ENCODE measurements at regions not wholly inside any gene's neighbourhood (a gene's known extent, or its start where the extent isn't known, plus 50 kb on each side); places are given as distances from the start of the nearest gene placed in this dataset.

- no peaks in the 10 kb centered on the region for H3K4me1 ChIP-seq (ENCODE audit: insufficient read depth, low read length)
- no peaks in the 10 kb centered on the region; the same call in 1 of the 2 replicates for H3K9me3 ChIP-seq (ENCODE audit: control insufficient read depth, insufficient read depth, low read length)
- no peak overlapping the region for H3K9ac ChIP-seq (ENCODE audit: low read depth, low read length)
- H3K36me3 ChIP-seq (ENCODE audit: insufficient read depth, low read length) = no peaks in the 10 kb centered on the region
Observed at GRCh38 chr11:19607656-19608360, 104.8 kb upstream of the NAV2 start.

GRCh38 chr11:19606856-19607655, 105.6 kb upstream of the NAV2 start:
- H3K36me3 ChIP-seq (ENCODE audit: insufficient read depth, low read length) = no peaks in the 10 kb centered on the region
- H3K9me3 ChIP-seq (ENCODE audit: control insufficient read depth, insufficient read depth, low read length) = no peaks in the 10 kb centered on the region; the same call in 1 of the 2 replicates
- no peak overlapping the region for H3K9ac ChIP-seq (ENCODE audit: low read depth, low read length)
- no peaks in the 10 kb centered on the region for H3K4me1 ChIP-seq (ENCODE audit: insufficient read depth, low read length)

- Histone ChIP-seq H3K4me1 (ENCODE audit: insufficient read depth, low read length) (no peaks in the 10 kb centered on the region), H3K36me3 (ENCODE audit: insufficient read depth, low read length) (no peaks in the 10 kb centered on the region), H3K9ac (ENCODE audit: low read depth, low read length) (no peak overlapping the region), H3K9me3 (ENCODE audit: control insufficient read depth, insufficient read depth, low read length) (no peaks in the 10 kb centered on the region; the same call in 1 of the 2 replicates)
Observed at GRCh38 chr11:19605520-19606371, 106.9 kb upstream of the NAV2 start.

GRCh38 chr11:19604679-19605375, 107.8 kb upstream of the NAV2 start:
- Histone ChIP-seq H3K9ac (ENCODE audit: low read depth, low read length) (no peak overlapping the region), H3K9me3 (ENCODE audit: control insufficient read depth, insufficient read depth, low read length) (no peaks in the 10 kb centered on the region; the same call in 1 of the 2 replicates)

GRCh38 chr11:19603771-19604170, 108.9 kb upstream of the NAV2 start:
- H3K9me3 ChIP-seq (ENCODE audit: control insufficient read depth, insufficient read depth, low read length) = no peaks in the 10 kb centered on the region; the same call in 1 of the 2 replicates
- H3K9ac ChIP-seq (ENCODE audit: low read depth, low read length) = no peak overlapping the region
- H3K4me1 ChIP-seq (ENCODE audit: insufficient read depth, low read length) = peaks cover under 1% of the 10 kb centered on the region; the same call in 1 of the 2 replicates
- H3K36me3 ChIP-seq (ENCODE audit: insufficient read depth, low read length) = no peaks in the 10 kb centered on the region

More at GRCh38 chr11:19604679-19605375, 107.8 kb upstream of the NAV2 start:
- no peaks in the 10 kb centered on the region for H3K36me3 ChIP-seq (ENCODE audit: insufficient read depth, low read length)
- H3K4me1 ChIP-seq (ENCODE audit: insufficient read depth, low read length) = no peaks in the 10 kb centered on the region

- Histone ChIP-seq H3K9me3 (ENCODE audit: control insufficient read depth, insufficient read depth, low read length) (no peaks in the 10 kb centered on the region; the same call in 1 of the 2 replicates), H3K9ac (ENCODE audit: low read depth, low read length) (no peak overlapping the region), H3K36me3 (ENCODE audit: insufficient read depth, low read length) (no peaks in the 10 kb centered on the region), H3K4me1 (ENCODE audit: insufficient read depth, low read length) (peaks cover 8% of the 10 kb centered on the region)
Observed at GRCh38 chr11:19602891-19603290, 109.7 kb upstream of the NAV2 start.

- Histone ChIP-seq H3K9me3 (ENCODE audit: control insufficient read depth, insufficient read depth, low read length) (no peaks in the 10 kb centered on the region; the same call in 1 of the 2 replicates), H3K9ac (ENCODE audit: low read depth, low read length) (no peak overlapping the region), H3K4me1 (ENCODE audit: insufficient read depth, low read length) (peaks cover 11% of the 10 kb centered on the region), H3K36me3 (ENCODE audit: insufficient read depth, low read length) (no peaks in the 10 kb centered on the region)
Observed at GRCh38 chr11:19602406-19602805, 110.2 kb upstream of the NAV2 start.

- Histone ChIP-seq H3K9me3 (ENCODE audit: control insufficient read depth, insufficient read depth, low read length) (no peaks in the 10 kb centered on the region; the same call in 1 of the 2 replicates), H3K4me1 (ENCODE audit: insufficient read depth, low read length) (peaks cover 16% of the 10 kb centered on the region), H3K36me3 (ENCODE audit: insufficient read depth, low read length) (no peaks in the 10 kb centered on the region), H3K9ac (ENCODE audit: low read depth, low read length) (no peak overlapping the region)
Observed at GRCh38 chr11:19601235-19601634, 111.4 kb upstream of the NAV2 start.

GRCh38 chr11:19599681-19600080, 113.0 kb upstream of the NAV2 start:
- H3K9me3 ChIP-seq (ENCODE audit: control insufficient read depth, insufficient read depth, low read length) = no peaks in the 10 kb centered on the region; the same call in 1 of the 2 replicates
- H3K4me1 ChIP-seq (ENCODE audit: insufficient read depth, low read length) = peaks cover 16% of the 10 kb centered on the region
- no peaks in the 10 kb centered on the region for H3K36me3 ChIP-seq (ENCODE audit: insufficient read depth, low read length)
- no peak overlapping the region for H3K9ac ChIP-seq (ENCODE audit: low read depth, low read length)

- Histone ChIP-seq H3K4me1 (ENCODE audit: insufficient read depth, low read length) (peaks cover 16% of the 10 kb centered on the region), H3K9ac (ENCODE audit: low read depth, low read length) (no peak overlapping the region), H3K36me3 (ENCODE audit: insufficient read depth, low read length) (no peaks in the 10 kb centered on the region), H3K9me3 (ENCODE audit: control insufficient read depth, insufficient read depth, low read length) (no peaks in the 10 kb centered on the region; the same call in 1 of the 2 replicates)
Observed at GRCh38 chr11:19598876-19599486, 113.7 kb upstream of the NAV2 start.

- Histone ChIP-seq H3K4me1 (ENCODE audit: insufficient read depth, low read length) (peaks cover 16% of the 10 kb centered on the region), H3K9me3 (ENCODE audit: control insufficient read depth, insufficient read depth, low read length) (no peaks in the 10 kb centered on the region; the same call in 1 of the 2 replicates), H3K36me3 (ENCODE audit: insufficient read depth, low read length) (no peaks in the 10 kb centered on the region), H3K9ac (ENCODE audit: low read depth, low read length) (no peak overlapping the region)
Observed at GRCh38 chr11:19598456-19598855, 114.2 kb upstream of the NAV2 start.

- Histone ChIP-seq H3K4me1 (ENCODE audit: insufficient read depth, low read length) (peaks cover 16% of the 10 kb centered on the region), H3K36me3 (ENCODE audit: insufficient read depth, low read length) (no peaks in the 10 kb centered on the region), H3K9me3 (ENCODE audit: control insufficient read depth, insufficient read depth, low read length) (no peaks in the 10 kb centered on the region; the same call in 1 of the 2 replicates), H3K9ac (ENCODE audit: low read depth, low read length) (no peak overlapping the region)
Observed at GRCh38 chr11:19597876-19598275, 114.8 kb upstream of the NAV2 start.

- Histone ChIP-seq H3K9me3 (ENCODE audit: control insufficient read depth, insufficient read depth, low read length) (no peaks in the 10 kb centered on the region; the same call in 1 of the 2 replicates), H3K36me3 (ENCODE audit: insufficient read depth, low read length) (no peaks in the 10 kb centered on the region), H3K4me1 (ENCODE audit: insufficient read depth, low read length) (peaks cover 16% of the 10 kb centered on the region), H3K9ac (ENCODE audit: low read depth, low read length) (no peak overlapping the region)
Observed at GRCh38 chr11:19597206-19597605, 115.4 kb upstream of the NAV2 start.

Measured in ES-I3 (cell line).